Ovary (tissue), 3 donors: ENCODE measurements at regions not wholly inside any gene's neighbourhood (a gene's known extent, or its start where the extent isn't known, plus 50 kb on each side); places are given as distances from the start of the nearest gene placed in this dataset.

Experiments
- POLR2A ChIP-seq: fragments of 450-650 bp; IDR thresholded peaks from one replicate; pipeline ENCODE4 v1.6.1; 2017; ENCODE audit warnings: antibody characterized with exemption, mild to moderate bottlenecking, moderate library complexity
- TF ChIP-seq, protein P1 (sequence below), 3 donors: fragments of 450-650 bp in 2 of 3; fragments of 200-600 bp in 1 of 3; IDR thresholded peaks; one replicate each; pipeline versions ENCODE4 v1.5.1 to v1.8.0; 2016 to 2022; ENCODE audit warnings: antibody characterized with exemption in 3 of 3, mild to moderate bottlenecking in 1 of 3
- donor health status: DM: no; HTN: no; CAD: no.

DNA sequence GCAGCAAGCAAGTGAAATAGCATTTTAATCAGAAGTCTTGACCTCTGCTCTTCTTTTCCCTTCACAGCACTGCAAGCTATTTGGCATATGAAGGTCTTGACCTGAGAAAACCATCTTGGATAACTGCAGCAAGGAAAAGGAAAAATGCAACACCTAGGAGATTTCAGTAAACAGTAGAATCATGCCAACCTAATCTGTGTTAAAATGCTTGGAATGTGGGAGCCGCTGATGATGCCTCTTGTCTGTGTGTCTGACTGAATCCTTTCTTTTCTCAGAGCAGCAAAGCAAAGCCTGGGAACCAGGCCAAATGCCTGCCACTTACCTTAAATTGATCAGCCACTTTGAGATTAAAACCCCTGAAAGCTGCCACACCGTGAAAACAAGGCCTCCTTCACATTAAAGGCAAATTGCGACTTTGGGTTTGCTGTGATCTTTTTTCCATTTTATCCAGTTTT lies 80.4 kb upstream of the CDK6 start:
- TF ChIP-seq, protein P1, sequence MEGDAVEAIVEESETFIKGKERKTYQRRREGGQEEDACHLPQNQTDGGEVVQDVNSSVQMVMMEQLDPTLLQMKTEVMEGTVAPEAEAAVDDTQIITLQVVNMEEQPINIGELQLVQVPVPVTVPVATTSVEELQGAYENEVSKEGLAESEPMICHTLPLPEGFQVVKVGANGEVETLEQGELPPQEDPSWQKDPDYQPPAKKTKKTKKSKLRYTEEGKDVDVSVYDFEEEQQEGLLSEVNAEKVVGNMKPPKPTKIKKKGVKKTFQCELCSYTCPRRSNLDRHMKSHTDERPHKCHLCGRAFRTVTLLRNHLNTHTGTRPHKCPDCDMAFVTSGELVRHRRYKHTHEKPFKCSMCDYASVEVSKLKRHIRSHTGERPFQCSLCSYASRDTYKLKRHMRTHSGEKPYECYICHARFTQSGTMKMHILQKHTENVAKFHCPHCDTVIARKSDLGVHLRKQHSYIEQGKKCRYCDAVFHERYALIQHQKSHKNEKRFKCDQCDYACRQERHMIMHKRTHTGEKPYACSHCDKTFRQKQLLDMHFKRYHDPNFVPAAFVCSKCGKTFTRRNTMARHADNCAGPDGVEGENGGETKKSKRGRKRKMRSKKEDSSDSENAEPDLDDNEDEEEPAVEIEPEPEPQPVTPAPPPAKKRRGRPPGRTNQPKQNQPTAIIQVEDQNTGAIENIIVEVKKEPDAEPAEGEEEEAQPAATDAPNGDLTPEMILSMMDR (IDR thresholded peaks at IDR 0.05): no peak
- TF ChIP-seq POLR2A: no peak
